Left lung (tissue), 4 donors: ENCODE measurements at regions not wholly inside any gene's neighbourhood (a gene's known extent, or its start where the extent isn't known, plus 50 kb on each side); places are given as distances from the start of the nearest gene placed in this dataset.
"Not testable (repeated sequence)": the region's sequence is repeated elsewhere in the genome, so short reads cannot be mapped to it uniquely, and the experiment has no call there.

ENCODE experiments used
- ATAC-seq: fragments of 200-7000 bp; cut with Tn5 transposase; one replicate; pipeline ENCODE4 v1.9.1; 2020; ENCODE audit warnings: moderate library complexity
- DNase-seq, 4 donors: peaks; one replicate each; pipeline ENCODE4 v3.0.0-alpha.2; 2013 to 2020
- H3K27ac ChIP-seq, 2 donors: fragments of 200-600 bp; sonication (generic) in 1 of 2; one replicate each; pipeline versions ENCODE4 v1.5.0 to v1.8.0; 2020 to 2021
- H3K27me3 ChIP-seq, 2 donors: fragments of 200-600 bp; sonication (generic) in 1 of 2; one replicate each; pipeline versions ENCODE4 v1.5.0 to v1.8.0; 2020 to 2021
- H3K36me3 ChIP-seq, 2 donors: fragments of 200-600 bp; sonication (generic) in 1 of 2; one replicate each; pipeline versions ENCODE4 v1.5.0 to v1.8.0; 2020 to 2021
- H3K4me1 ChIP-seq, 2 donors: fragments of 200-600 bp; one replicate each; pipeline ENCODE4 v1.8.0; 2021
- H3K4me3 ChIP-seq, 2 donors: fragments of 200-600 bp; sonication (generic) in 1 of 2; one replicate each; pipeline versions ENCODE4 v1.5.0 to v1.8.0; 2020 to 2021; ENCODE audit warnings: mild to moderate bottlenecking in 1 of 2
- H3K9me3 ChIP-seq, 2 donors: fragments of 200-600 bp; sonication (generic) in 1 of 2; one replicate each; pipeline versions ENCODE4 v1.5.0 to v1.8.0; 2020 to 2021
- CTCF ChIP-seq, 2 donors: fragments of 200-600 bp; sonication (generic) in 1 of 2; IDR thresholded peaks; one replicate each; pipeline versions ENCODE4 v1.5.0 to v1.8.0; 2021; ENCODE audit warnings: antibody characterized with exemption in 2 of 2
- intact Hi-C, 2 donors: fragments of 100-400 bp; cut with DNase I; formaldehyde crosslinking; loops; one replicate each; pipeline versions ENCODE4 v1.11.2 to v1.14.2; 2022
- donor health status: DM: no; HTN: yes; CAD: no.
- donor health status: DM: no; HTN: no; CAD: no.

DNA sequence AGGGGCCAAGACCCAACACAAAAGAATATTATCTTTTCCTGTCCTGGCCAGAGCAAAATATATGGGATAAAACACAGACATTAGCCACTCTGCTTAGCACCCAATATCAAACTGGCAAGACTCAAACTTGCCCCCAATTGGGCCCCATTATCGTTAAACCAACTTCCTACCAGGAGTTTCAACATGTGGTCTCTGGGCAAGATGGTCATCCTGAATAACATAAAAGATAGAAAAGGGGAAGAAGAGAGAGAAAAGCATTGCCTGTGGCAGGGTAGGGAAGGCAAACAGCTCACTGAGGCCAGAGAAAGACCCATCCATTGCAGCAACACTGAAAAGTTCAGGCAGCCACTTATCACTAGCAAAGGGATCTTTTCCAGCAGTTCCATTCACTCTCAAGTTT, 502.1 kb downstream of the KIF2B start:
- Histone ChIP-seq H3K36me3 (no peaks in the 10 kb centered on the region), H3K27me3 (no peaks in the 10 kb centered on the region), H3K4me3 (no peak overlapping the region), H3K9me3 (peaks cover 0 to 45% of the 10 kb centered on the region in 2 donors), H3K27ac (no peak overlapping the region), H3K4me1 (no peaks in the 10 kb centered on the region)
- TF ChIP-seq CTCF (IDR thresholded peaks at IDR 0.05), result no peak
- intact Hi-C loops, result no loop called here
- ATAC-seq (no peak), DNase-seq (no peak)

- no peak overlapping the region for H3K4me3 ChIP-seq
- no peaks in the 10 kb centered on the region for H3K27me3 ChIP-seq
- H3K36me3 ChIP-seq, result no peaks in the 10 kb centered on the region
- intact Hi-C loops, result no loop called here
- DNase-seq (no peak), ATAC-seq (no peak)
- H3K9me3 ChIP-seq, result no peaks in the 10 kb centered on the region
- H3K4me1 ChIP-seq, result no peaks in the 10 kb centered on the region
- H3K27ac ChIP-seq, result no peak overlapping the region
- no peak for TF ChIP-seq CTCF (IDR thresholded peaks at IDR 0.05)
Observed at GRCh38 chr17:54339731-54340130, 517.0 kb downstream of the KIF2B start.

DNA sequence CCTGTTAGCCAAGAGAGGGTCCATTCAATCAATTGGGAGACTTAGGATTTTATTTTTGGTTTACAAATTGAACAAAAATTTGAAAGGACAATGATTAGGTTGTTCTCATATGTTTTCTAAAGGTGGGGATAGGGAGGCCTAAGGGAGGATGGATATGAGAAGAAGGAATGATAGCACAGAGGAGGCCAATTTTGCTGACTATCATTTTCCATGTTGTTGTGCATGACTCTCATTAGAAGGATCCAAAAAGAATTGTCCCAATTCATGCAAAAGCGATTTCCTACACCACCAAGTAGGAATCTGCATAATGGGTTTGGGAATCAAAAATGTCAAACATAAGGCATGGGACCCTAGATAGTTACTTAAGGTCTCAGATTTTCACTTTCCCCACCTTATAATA, 524.8 kb downstream of the KIF2B start:
- Histone ChIP-seq H3K4me3 (no peak overlapping the region), H3K27me3 (no peaks in the 10 kb centered on the region), H3K36me3 (no peaks in the 10 kb centered on the region), H3K4me1 (no peaks in the 10 kb centered on the region), H3K9me3 (no peaks in the 10 kb centered on the region), H3K27ac (no peak overlapping the region)
- no peak for TF ChIP-seq CTCF (IDR thresholded peaks at IDR 0.05)
- DNase-seq (no peak), ATAC-seq (no peak)
- intact Hi-C loops, result no loop called here

DNA sequence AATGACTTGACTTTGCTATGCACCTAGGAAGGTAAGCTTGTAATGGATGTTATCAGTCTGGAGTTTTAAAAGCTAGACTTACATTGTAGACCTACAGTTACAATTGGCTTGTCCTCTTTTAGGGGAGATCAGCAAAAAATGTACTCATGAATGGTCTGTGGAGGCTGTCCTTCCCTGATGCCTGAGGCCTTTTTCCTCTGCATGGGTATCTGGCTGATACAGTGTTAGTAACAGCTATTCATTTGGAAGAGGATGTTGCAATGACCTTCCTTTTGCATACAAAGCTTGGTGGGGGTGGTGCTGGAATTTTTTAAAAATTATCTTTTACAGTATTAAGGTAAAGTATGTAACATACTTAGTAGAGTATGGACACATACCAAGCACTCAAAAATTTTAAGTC, 525.5 kb downstream of the KIF2B start:
- Histone ChIP-seq H3K9me3 (no peaks in the 10 kb centered on the region), H3K36me3 (no peaks in the 10 kb centered on the region), H3K4me1 (no peaks in the 10 kb centered on the region), H3K27ac (no peak overlapping the region), H3K27me3 (no peaks in the 10 kb centered on the region), H3K4me3 (no peak overlapping the region)
- ATAC-seq, result no peak
- DNase-seq, result no peak
- TF ChIP-seq CTCF (IDR thresholded peaks at IDR 0.05), result no peak
- intact Hi-C loops, result no loop called here

- DNase-seq (no peak), ATAC-seq (no peak)
- Histone ChIP-seq H3K27me3 (no peaks in the 10 kb centered on the region), H3K27ac (no peak overlapping the region), H3K36me3 (no peaks in the 10 kb centered on the region), H3K4me1 (no peaks in the 10 kb centered on the region), H3K9me3 (peaks cover 0 to 21% of the 10 kb centered on the region in 2 donors), H3K4me3 (no peak overlapping the region)
- no peak for TF ChIP-seq CTCF (IDR thresholded peaks at IDR 0.05)
- intact Hi-C loops, result no loop called here
Observed at GRCh38 chr17:54353789-54354525, 531.2 kb downstream of the KIF2B start.

DNA sequence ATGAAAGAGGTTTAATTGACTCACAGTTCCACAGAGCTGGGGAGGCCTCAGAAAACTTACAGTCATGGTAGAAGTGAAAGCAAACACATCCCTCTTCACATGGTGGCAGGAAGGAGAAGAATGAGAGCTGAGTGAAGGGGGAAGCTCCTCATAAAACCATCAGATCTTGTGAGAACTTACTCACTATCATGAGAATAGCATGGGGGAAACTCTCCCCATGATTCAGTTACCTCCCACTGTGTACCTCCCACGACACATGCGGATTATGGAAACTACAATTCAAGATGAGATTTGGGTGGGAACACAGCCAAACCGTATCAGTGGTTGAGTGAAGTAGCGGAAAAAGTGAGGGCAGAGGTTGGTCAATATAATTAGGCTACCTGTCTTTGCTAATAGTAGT, 538.3 kb downstream of the KIF2B start:
- H3K4me1 ChIP-seq, H3K4me3 ChIP-seq, H3K36me3 ChIP-seq, H3K27me3 ChIP-seq, intact Hi-C loops, ATAC-seq, DNase-seq, H3K27ac ChIP-seq: not testable (repeated sequence)
- H3K9me3 ChIP-seq, result peaks cover 0 to 13% of the 10 kb centered on the region in 2 donors
